Transverse colon (tissue), 4 donors: ENCODE measurements at regions not wholly inside any gene's neighbourhood (a gene's known extent, or its start where the extent isn't known, plus 50 kb on each side); places are given as distances from the start of the nearest gene placed in this dataset.

ENCODE experiments used
- POLR2AphosphoS5 ChIP-seq, 3 donors: sonication (generic); formaldehyde crosslinking; IDR thresholded peaks; one replicate each; pipeline ENCODE4 v1.6.1; 2016; ENCODE audit warnings: antibody characterized with exemption in 3 of 3
- TF ChIP-seq, protein P1 (sequence below), 5 experiments: fragments of 200-600 bp in 3 of 5; fragments of 450-650 bp in 2 of 5; sonication (generic) in 3 of 5; IDR thresholded peaks; 1 replicate in 2 of 5; 2 replicates in 3 of 5; pipeline ENCODE4 v1.5.1; 2016 to 2017; ENCODE audit warnings: antibody characterized with exemption in 5 of 5, inconsistent platforms in 3 of 5, mild to moderate bottlenecking in 2 of 5, moderate library complexity in 1 of 5

DNA sequence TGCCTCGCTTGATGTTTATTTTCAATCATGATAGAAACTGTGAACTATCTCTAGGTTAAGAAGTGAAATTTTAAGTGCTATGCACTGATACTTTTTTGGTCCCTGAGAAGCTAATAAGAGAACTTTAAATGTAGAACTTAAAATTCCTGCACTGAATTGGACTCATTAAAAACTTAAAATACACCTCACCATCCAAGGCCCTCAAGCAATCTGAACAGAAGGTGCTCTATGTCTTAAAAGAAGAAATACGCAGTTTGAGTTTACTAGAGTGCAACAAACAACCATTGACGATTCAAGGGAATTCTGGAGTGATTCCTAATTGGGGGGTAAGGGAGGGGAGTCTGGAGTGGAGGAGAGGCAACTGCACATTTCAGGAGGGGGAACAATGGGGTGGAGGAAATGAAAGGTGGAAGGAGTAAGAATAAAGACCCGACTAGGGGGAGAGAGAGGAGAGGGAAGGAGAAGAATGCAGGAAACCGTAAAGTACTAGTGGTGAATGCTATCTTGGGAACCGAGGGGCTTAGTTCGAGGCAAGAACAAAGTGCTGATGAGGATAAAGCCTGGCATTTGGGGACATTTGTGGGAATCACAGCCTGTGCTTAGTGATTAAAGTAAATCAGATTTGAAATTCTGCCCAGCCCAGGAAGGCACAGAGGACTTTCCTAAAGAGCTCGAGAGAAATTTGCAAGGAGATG, 389.7 kb downstream of the AACS start:
- TF ChIP-seq, protein P1, sequence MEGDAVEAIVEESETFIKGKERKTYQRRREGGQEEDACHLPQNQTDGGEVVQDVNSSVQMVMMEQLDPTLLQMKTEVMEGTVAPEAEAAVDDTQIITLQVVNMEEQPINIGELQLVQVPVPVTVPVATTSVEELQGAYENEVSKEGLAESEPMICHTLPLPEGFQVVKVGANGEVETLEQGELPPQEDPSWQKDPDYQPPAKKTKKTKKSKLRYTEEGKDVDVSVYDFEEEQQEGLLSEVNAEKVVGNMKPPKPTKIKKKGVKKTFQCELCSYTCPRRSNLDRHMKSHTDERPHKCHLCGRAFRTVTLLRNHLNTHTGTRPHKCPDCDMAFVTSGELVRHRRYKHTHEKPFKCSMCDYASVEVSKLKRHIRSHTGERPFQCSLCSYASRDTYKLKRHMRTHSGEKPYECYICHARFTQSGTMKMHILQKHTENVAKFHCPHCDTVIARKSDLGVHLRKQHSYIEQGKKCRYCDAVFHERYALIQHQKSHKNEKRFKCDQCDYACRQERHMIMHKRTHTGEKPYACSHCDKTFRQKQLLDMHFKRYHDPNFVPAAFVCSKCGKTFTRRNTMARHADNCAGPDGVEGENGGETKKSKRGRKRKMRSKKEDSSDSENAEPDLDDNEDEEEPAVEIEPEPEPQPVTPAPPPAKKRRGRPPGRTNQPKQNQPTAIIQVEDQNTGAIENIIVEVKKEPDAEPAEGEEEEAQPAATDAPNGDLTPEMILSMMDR (IDR thresholded peaks at IDR 0.05) = no peak
- TF ChIP-seq POLR2AphosphoS5 (IDR thresholded peaks at IDR 0.05) = no peak
